Keratinocyte (primary cell): ENCODE measurements at regions not wholly inside any gene's neighbourhood (a gene's known extent, or its start where the extent isn't known, plus 50 kb on each side); places are given as distances from the start of the nearest gene placed in this dataset.

ENCODE experiments used
- DNase-seq: peaks from one replicate; pipeline ENCODE4 v3.0.0-alpha.2; 2011; ENCODE audit warnings: low read depth, missing footprints, low spot score
- FAIRE-seq: peaks from 2 replicates; lab custom pipeline; 2011; peaks lifted over from hg19 to GRCh38; lab: Jason Lieb, UNC
- H2AFZ ChIP-seq: 2 replicates; pipeline ENCODE4 v1.6.0; 2012; ENCODE audit warnings: low read length, control low read depth, inconsistent platforms; ENCODE audit not compliant: control insufficient read depth
- H3K27ac ChIP-seq: 2 replicates; pipeline ENCODE4 v1.5.1; 2011; ENCODE audit warnings: low read length; ENCODE audit not compliant: control insufficient read depth, insufficient read depth
- H3K27me3 ChIP-seq: 3 replicates; pipeline ENCODE4 v1.6.0; 2011; ENCODE audit warnings: low read length; ENCODE audit not compliant: control insufficient read depth, insufficient read depth; ENCODE audit errors: extremely low read depth
- H3K36me3 ChIP-seq, 2 experiments: 2 replicates in 1 of 2; 3 replicates in 1 of 2; pipeline ENCODE4 v1.5.1; 2011; ENCODE audit warnings: low read length in 2 of 2, mild to moderate bottlenecking in 1 of 2; ENCODE audit not compliant: control insufficient read depth in 2 of 2, insufficient read depth in 2 of 2; ENCODE audit errors: extremely low read depth in 1 of 2
- H3K4me1 ChIP-seq: 3 replicates; pipeline ENCODE4 v1.5.1; 2011; ENCODE audit warnings: low read length; ENCODE audit not compliant: control insufficient read depth, insufficient read depth; ENCODE audit errors: extremely low read depth
- H3K4me2 ChIP-seq: 3 replicates; pipeline ENCODE4 v1.6.0; 2011; ENCODE audit warnings: low read depth, low read length; ENCODE audit not compliant: control insufficient read depth, insufficient read depth; ENCODE audit errors: extremely low read depth
- H3K4me3 ChIP-seq, 3 experiments: fragments of 200-600 bp in 1 of 3; sonication (generic) in 1 of 3; 2 replicates in 2 of 3; 3 replicates in 1 of 3; pipeline ENCODE4 v1.5.1; 2011 to 2016; ENCODE audit warnings: low read length in 3 of 3, mild to moderate bottlenecking in 3 of 3, control low read depth in 2 of 3, inconsistent platforms in 1 of 3, low read depth in 1 of 3, mixed read lengths in 1 of 3, mixed run types in 1 of 3, moderate library complexity in 1 of 3; ENCODE audit not compliant: control insufficient read depth in 2 of 3, insufficient read depth in 2 of 3; ENCODE audit errors: extremely low read depth in 1 of 3
- H3K79me2 ChIP-seq: 2 replicates; pipeline ENCODE4 v1.6.0; 2012; ENCODE audit warnings: low read length; ENCODE audit not compliant: control insufficient read depth, insufficient read depth
- H3K9ac ChIP-seq: 3 replicates; pipeline ENCODE4 v1.6.0; 2011; ENCODE audit warnings: low read length; ENCODE audit not compliant: control insufficient read depth, insufficient read depth; ENCODE audit errors: extremely low read depth
- H3K9me1 ChIP-seq: 3 replicates; pipeline ENCODE4 v1.6.0; 2011; ENCODE audit warnings: low read length; ENCODE audit not compliant: control insufficient read depth, insufficient read depth; ENCODE audit errors: extremely low read depth
- H3K9me3 ChIP-seq: 2 replicates; pipeline ENCODE4 v1.5.1; 2012; ENCODE audit warnings: low read depth, low read length; ENCODE audit not compliant: control insufficient read depth
- H4K20me1 ChIP-seq: 3 replicates; pipeline ENCODE4 v1.6.0; 2011; ENCODE audit warnings: low read length; ENCODE audit not compliant: control insufficient read depth, insufficient read depth; ENCODE audit errors: extremely low read depth
- EZH2 ChIP-seq: IDR thresholded peaks from one replicate; pipeline ENCODE4 v1.6.1; 2012; ENCODE audit warnings: inconsistent platforms, mild to moderate bottlenecking, low read length, moderate library complexity
- dilution Hi-C: fragments of 300-500 bp; cut with MboI; formaldehyde crosslinking; loops from one replicate; pipeline ENCODE4 v1.7.0; 2020; ENCODE audit warnings: low sequenced_read_pairs; ENCODE audit not compliant: extremely low pct_ligation_motif_present
- TF ChIP-seq, protein P1 (sequence below), 3 experiments: IDR thresholded peaks in 1 of 3; conservative IDR thresholded peaks in 1 of 3; optimal IDR thresholded peaks in 1 of 3; 2 replicates in 2 of 3; 3 replicates in 1 of 3; pipeline versions ENCODE3 to v1.5.1; 2011; ENCODE audit warnings: low read length in 3 of 3, mild to moderate bottlenecking in 3 of 3, moderate library complexity in 2 of 3, control low read depth in 1 of 3, inconsistent platforms in 1 of 3; ENCODE audit not compliant: insufficient read depth in 2 of 3; ENCODE audit errors: extremely low read depth in 1 of 3

DNA sequence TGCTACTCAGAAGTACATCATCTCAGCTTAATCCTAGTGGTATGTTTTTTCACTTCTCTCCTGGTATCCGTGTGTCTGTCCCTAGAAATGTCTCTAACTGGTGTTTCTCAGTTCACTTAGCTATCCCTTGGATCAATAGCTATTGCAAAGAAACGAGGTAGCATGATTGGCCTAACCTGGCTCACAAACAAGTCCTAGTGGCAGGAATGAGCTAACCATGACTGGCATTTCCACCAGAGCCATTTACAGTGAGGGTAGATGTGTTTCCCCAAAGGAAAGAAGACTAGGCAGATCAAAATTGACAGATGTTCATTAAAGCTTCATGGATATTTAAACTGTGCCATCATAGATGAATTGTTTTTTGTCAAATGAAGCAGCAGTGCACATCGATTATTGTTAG, 82.5 kb downstream of the PALM2AKAP2 start:
- no peak overlapping the region for H3K27ac ChIP-seq
- peaks cover 2% of the 10 kb centered on the region for H3K4me1 ChIP-seq
- H3K4me3 ChIP-seq, result no peak overlapping the region
- H3K79me2 ChIP-seq, result no peaks in the 10 kb centered on the region
- H2AFZ ChIP-seq, result no peak overlapping the region
- DNase-seq (no peak), FAIRE-seq (no peak)
- no peak overlapping the region for H3K4me2 ChIP-seq
- H3K9ac ChIP-seq, result no peak overlapping the region
- no peak for TF ChIP-seq EZH2
- TF ChIP-seq, protein P1, sequence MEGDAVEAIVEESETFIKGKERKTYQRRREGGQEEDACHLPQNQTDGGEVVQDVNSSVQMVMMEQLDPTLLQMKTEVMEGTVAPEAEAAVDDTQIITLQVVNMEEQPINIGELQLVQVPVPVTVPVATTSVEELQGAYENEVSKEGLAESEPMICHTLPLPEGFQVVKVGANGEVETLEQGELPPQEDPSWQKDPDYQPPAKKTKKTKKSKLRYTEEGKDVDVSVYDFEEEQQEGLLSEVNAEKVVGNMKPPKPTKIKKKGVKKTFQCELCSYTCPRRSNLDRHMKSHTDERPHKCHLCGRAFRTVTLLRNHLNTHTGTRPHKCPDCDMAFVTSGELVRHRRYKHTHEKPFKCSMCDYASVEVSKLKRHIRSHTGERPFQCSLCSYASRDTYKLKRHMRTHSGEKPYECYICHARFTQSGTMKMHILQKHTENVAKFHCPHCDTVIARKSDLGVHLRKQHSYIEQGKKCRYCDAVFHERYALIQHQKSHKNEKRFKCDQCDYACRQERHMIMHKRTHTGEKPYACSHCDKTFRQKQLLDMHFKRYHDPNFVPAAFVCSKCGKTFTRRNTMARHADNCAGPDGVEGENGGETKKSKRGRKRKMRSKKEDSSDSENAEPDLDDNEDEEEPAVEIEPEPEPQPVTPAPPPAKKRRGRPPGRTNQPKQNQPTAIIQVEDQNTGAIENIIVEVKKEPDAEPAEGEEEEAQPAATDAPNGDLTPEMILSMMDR (optimal IDR thresholded peaks at IDR 0.05 in 1 of 3, IDR thresholded peaks at IDR 0.05 in 1 of 3, conservative IDR thresholded peaks at IDR 0.05 in 1 of 3; ENCODE audit: extremely low read depth in 1 of 3, insufficient read depth in 2 of 3, low read length in 3 of 3), result no peak
- H4K20me1 ChIP-seq, result no peaks in the 10 kb centered on the region
- H3K27me3 ChIP-seq, result peaks cover 3% of the 10 kb centered on the region
- no peaks in the 10 kb centered on the region for H3K9me3 ChIP-seq
- no peaks in the 10 kb centered on the region for H3K9me1 ChIP-seq
- no peaks in the 10 kb centered on the region for H3K36me3 ChIP-seq
- dilution Hi-C loops, result no loop called here

DNA sequence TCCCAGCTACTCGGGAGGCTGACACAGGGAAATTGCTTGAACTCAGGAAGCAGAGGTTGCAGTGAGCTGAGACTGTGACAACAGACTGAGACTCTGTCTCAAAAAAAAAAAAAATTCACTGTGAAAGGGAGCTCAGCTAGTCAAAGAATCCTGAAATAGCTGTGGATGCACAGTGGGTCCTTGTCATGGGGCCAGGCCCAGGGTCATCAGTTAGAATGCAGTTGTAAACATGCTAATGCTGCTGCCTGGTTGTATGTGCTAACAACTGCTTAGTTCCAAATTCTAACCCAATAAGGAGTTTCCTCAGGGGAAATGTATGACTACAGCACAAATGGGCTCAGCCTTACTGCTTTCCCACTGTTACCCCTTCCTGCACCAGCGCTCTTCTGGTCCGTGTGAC, 84.0 kb downstream of the PALM2AKAP2 start:
- dilution Hi-C loops, result no loop called here
- no peaks in the 10 kb centered on the region for H3K36me3 ChIP-seq

More for the DNA sequence above, 84.0 kb downstream of the PALM2AKAP2 start:
- no peak overlapping the region for H3K4me2 ChIP-seq
- H3K27ac ChIP-seq, result no peak overlapping the region
- no peaks in the 10 kb centered on the region for H3K9me3 ChIP-seq
- no peaks in the 10 kb centered on the region for H4K20me1 ChIP-seq
- no peaks in the 10 kb centered on the region for H3K79me2 ChIP-seq
- H3K27me3 ChIP-seq, result peaks cover 3% of the 10 kb centered on the region
- no peak for DNase-seq
- H3K9ac ChIP-seq, result no peak overlapping the region
- FAIRE-seq, result no peak
- H3K4me1 ChIP-seq, result peaks cover 2% of the 10 kb centered on the region
- no peak overlapping the region for H2AFZ ChIP-seq
- no peaks in the 10 kb centered on the region for H3K9me1 ChIP-seq
- no peak overlapping the region for H3K4me3 ChIP-seq
- TF ChIP-seq, protein P1 (optimal IDR thresholded peaks at IDR 0.05 in 1 of 3, IDR thresholded peaks at IDR 0.05 in 1 of 3, conservative IDR thresholded peaks at IDR 0.05 in 1 of 3; ENCODE audit: extremely low read depth in 1 of 3, insufficient read depth in 2 of 3, low read length in 3 of 3), result no peak
- TF ChIP-seq EZH2, result no peak
